ENCODE measurements at regions not wholly inside any gene's neighbourhood (a gene's known extent, or its start where the extent isn't known, plus 50 kb on each side); places are given as distances from the start of the nearest gene placed in this dataset.

- TF ChIP-seq, protein P1, sequence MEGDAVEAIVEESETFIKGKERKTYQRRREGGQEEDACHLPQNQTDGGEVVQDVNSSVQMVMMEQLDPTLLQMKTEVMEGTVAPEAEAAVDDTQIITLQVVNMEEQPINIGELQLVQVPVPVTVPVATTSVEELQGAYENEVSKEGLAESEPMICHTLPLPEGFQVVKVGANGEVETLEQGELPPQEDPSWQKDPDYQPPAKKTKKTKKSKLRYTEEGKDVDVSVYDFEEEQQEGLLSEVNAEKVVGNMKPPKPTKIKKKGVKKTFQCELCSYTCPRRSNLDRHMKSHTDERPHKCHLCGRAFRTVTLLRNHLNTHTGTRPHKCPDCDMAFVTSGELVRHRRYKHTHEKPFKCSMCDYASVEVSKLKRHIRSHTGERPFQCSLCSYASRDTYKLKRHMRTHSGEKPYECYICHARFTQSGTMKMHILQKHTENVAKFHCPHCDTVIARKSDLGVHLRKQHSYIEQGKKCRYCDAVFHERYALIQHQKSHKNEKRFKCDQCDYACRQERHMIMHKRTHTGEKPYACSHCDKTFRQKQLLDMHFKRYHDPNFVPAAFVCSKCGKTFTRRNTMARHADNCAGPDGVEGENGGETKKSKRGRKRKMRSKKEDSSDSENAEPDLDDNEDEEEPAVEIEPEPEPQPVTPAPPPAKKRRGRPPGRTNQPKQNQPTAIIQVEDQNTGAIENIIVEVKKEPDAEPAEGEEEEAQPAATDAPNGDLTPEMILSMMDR (IDR thresholded peaks at IDR 0.05), result no peak
- TF ChIP-seq POLR2A (IDR thresholded peaks at IDR 0.05), result no peak
- Histone ChIP-seq H3K4me1 (no peaks in the 10 kb centered on the region), H3K27ac (no peak overlapping the region), H3K4me3 (no peak overlapping the region), H3K27me3 (no peaks in the 10 kb centered on the region), H3K9me3 (no peaks in the 10 kb centered on the region), H3K36me3 (no peaks in the 10 kb centered on the region)
- DNase-seq, result no peak
These were observed 454.0 kb upstream of the CADM2 start for GRCh38 chr3:84504761-84505160.

- TF ChIP-seq POLR2A (IDR thresholded peaks at IDR 0.05), result no peak
- TF ChIP-seq, protein P1 (IDR thresholded peaks at IDR 0.05), result no peak
- Histone ChIP-seq H3K4me1 (no peaks in the 10 kb centered on the region), H3K9me3 (no peaks in the 10 kb centered on the region), H3K36me3 (no peaks in the 10 kb centered on the region), H3K27me3 (no peaks in the 10 kb centered on the region), H3K27ac (no peak overlapping the region), H3K4me3 (no peak overlapping the region)
- no peak for DNase-seq
These were observed 448.8 kb upstream of the CADM2 start for GRCh38 chr3:84510007-84510406.

DNA sequence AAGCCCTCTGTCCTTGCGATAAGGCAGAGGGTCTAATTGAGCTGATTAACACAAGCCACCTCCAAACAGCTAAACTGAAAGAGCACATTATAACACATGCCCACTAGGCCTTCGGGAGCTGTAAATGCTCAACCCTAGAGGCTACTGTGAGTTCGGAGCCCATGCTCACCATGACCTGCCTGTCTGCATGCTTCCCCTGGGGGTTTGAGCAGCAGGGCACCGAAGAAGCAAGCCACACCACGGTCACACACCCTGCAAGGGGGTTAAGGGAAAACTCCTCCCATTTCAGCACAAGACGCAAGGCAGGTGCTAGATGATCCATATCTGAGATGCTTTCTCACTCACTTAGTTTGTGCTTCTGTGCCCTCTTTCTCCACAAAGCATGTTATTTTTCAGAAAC lies 435.9 kb upstream of the CADM2 start:
- H3K36me3 ChIP-seq, result no peaks in the 10 kb centered on the region
- no peak overlapping the region for H3K27ac ChIP-seq
- H3K4me3 ChIP-seq, result no peak overlapping the region
- H3K27me3 ChIP-seq, result no peaks in the 10 kb centered on the region
- peak in 1 of 3 donors; percentile 26 for DNase-seq
- peaks cover 0 to 2% (median 0%) of the 10 kb centered on the region in 4 donors for H3K9me3 ChIP-seq
- TF ChIP-seq, protein P1 (IDR thresholded peaks at IDR 0.05), result no peak
- TF ChIP-seq POLR2A (IDR thresholded peaks at IDR 0.05), result no peak
- H3K4me1 ChIP-seq, result no peaks in the 10 kb centered on the region

- TF ChIP-seq, protein P1 (IDR thresholded peaks at IDR 0.05), result no peak
- no peak for TF ChIP-seq POLR2A (IDR thresholded peaks at IDR 0.05)
- Histone ChIP-seq H3K4me3 (no peak overlapping the region), H3K9me3 (no peaks in the 10 kb centered on the region), H3K36me3 (no peaks in the 10 kb centered on the region), H3K4me1 (no peaks in the 10 kb centered on the region), H3K27ac (no peak overlapping the region), H3K27me3 (no peaks in the 10 kb centered on the region)
- no peak for DNase-seq
These were observed 421.9 kb upstream of the CADM2 start for GRCh38 chr3:84536916-84537315.

- no peaks in the 10 kb centered on the region for H3K36me3 ChIP-seq
- DNase-seq, result no peak
- H3K27me3 ChIP-seq, result no peaks in the 10 kb centered on the region
- H3K4me1 ChIP-seq, result no peaks in the 10 kb centered on the region
- no peaks in the 10 kb centered on the region for H3K9me3 ChIP-seq
- no peak overlapping the region for H3K27ac ChIP-seq
- TF ChIP-seq POLR2A (IDR thresholded peaks at IDR 0.05), result no peak
- TF ChIP-seq, protein P1 (IDR thresholded peaks at IDR 0.05), result no peak
- H3K4me3 ChIP-seq, result no peak overlapping the region
These were observed 420.2 kb upstream of the CADM2 start for GRCh38 chr3:84538597-84538996.

- TF ChIP-seq POLR2A (IDR thresholded peaks at IDR 0.05), result no peak
- TF ChIP-seq, protein P1 (IDR thresholded peaks at IDR 0.05), result no peak
- Histone ChIP-seq H3K27me3 (no peaks in the 10 kb centered on the region), H3K9me3 (no peaks in the 10 kb centered on the region), H3K27ac (no peak overlapping the region), H3K4me3 (no peak overlapping the region), H3K36me3 (no peaks in the 10 kb centered on the region), H3K4me1 (no peaks in the 10 kb centered on the region)
- DNase-seq, result no peak
These were observed 411.6 kb upstream of the CADM2 start for GRCh38 chr3:84547207-84547606.

All from Peyer's patch (tissue), 4 donors.